Lung (tissue), 11 donors: ENCODE measurements at regions not wholly inside any gene's neighbourhood (a gene's known extent, or its start where the extent isn't known, plus 50 kb on each side); places are given as distances from the start of the nearest gene placed in this dataset.
A peak's percentile ranks its signal among the peaks of the same experiment; 100 is the strongest.

Source experiments
- ATAC-seq: fragments of 200-7000 bp; cut with Tn5 transposase; one replicate; pipeline ENCODE4 v1.9.1; 2020; ENCODE audit warnings: moderate number of reproducible peaks; ENCODE audit not compliant: insufficient read depth, low FRiP score
- DNase-seq, 3 donors: peaks; one replicate each; pipeline ENCODE4 v3.0.0-alpha.2; 2013 to 2017
- H3K27ac ChIP-seq, 2 donors: one replicate each; pipeline ENCODE4 v1.5.1; 2013; ENCODE audit warnings: mild to moderate bottlenecking in 2 of 2, moderate library complexity in 2 of 2, control low read depth in 1 of 2, inconsistent platforms in 1 of 2, low read depth in 1 of 2, low read length in 1 of 2
- H3K27me3 ChIP-seq, 3 donors: one replicate each; pipeline ENCODE4 v1.5.1; 2013; ENCODE audit warnings: low read length in 2 of 3; ENCODE audit not compliant: control insufficient read depth in 3 of 3, insufficient read depth in 3 of 3
- H3K36me3 ChIP-seq, 4 donors: one replicate each; pipeline ENCODE4 v1.5.1; 2013; ENCODE audit warnings: low read length in 4 of 4, mild to moderate bottlenecking in 1 of 4, moderate library complexity in 1 of 4; ENCODE audit not compliant: control insufficient read depth in 4 of 4, insufficient read depth in 4 of 4
- H3K4me1 ChIP-seq, 5 donors: one replicate each; pipeline ENCODE4 v1.5.1; 2013; ENCODE audit warnings: low read length in 5 of 5, mild to moderate bottlenecking in 2 of 5, moderate library complexity in 1 of 5; ENCODE audit not compliant: control insufficient read depth in 5 of 5, insufficient read depth in 5 of 5
- H3K4me3 ChIP-seq: one replicate; pipeline ENCODE4 v1.5.1; 2013; ENCODE audit warnings: mild to moderate bottlenecking, control low read depth, moderate library complexity
- H3K9ac ChIP-seq, 2 donors: one replicate each; pipeline ENCODE4 v1.5.1; 2013; ENCODE audit warnings: low read length in 2 of 2, control low read depth in 1 of 2; ENCODE audit not compliant: insufficient read depth in 1 of 2
- H3K9me3 ChIP-seq, 4 donors: one replicate each; pipeline ENCODE4 v1.5.1; 2013; ENCODE audit warnings: low read length in 3 of 4, mild to moderate bottlenecking in 1 of 4, moderate library complexity in 1 of 4; ENCODE audit not compliant: control insufficient read depth in 4 of 4, insufficient read depth in 3 of 4
- WGBS, 2 donors: extraction: QIAGEN DNeasy Blood & Tissue Kit; methylation state at CpG; one replicate each; pipeline ENCODE4 v1.1.7; 2013; 5-methylcytosine and 5-hydroxymethylcytosine counted together
- TF ChIP-seq, protein P1 (sequence below): IDR thresholded peaks from 2 replicates; pipeline ENCODE4 v1.5.1; 2012; ENCODE audit warnings: mild to moderate bottlenecking; ENCODE audit errors: control extremely low read depth, extremely low read depth
- donor health status: control.
- donor health status: control.
- donor health status: Bipolar disorder and iron deficiency.
- donor health status: healthy.
- donor health status: DM: yes; HTN: yes; CAD: no.

DNA sequence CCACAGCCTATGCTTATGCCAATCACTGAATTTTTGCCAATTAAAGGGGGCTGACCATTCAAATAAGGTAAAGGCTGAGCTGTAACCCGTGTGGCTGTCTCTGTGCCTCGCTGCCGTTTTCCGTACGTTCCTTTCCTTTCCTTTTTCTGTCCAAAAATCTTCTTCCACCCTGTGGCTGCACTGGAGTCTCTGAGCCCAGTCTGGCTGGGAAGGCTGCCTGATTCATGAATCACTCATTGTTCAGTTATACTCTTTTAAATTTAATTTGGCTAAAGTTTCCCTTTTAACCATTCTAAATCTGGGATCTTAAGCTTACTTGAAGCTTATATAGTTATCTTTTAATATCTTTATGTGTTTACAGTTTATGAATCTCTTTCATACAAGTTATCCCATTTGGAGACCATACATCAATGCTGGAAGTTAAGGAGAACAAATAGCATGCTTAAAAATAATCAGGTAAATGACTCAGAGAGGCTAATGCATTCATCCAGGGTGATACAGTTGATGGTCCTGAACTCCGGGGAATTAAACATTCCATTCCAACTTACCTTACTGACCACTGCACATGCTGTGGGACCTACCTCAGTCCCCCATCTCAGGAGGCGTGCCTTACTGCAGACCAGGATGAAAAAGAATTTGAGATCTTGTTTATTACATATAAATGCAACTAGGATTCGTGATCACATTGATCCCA, 385.3 kb upstream of the ADARB2 start:
- Histone ChIP-seq H3K4me1 (peaks cover 0 to 7% (median 2%) of the 10 kb centered on the region in 5 donors), H3K36me3 (no peaks in the 10 kb centered on the region), H3K4me3 (no peak overlapping the region), H3K27me3 (peaks cover 0 to 2% (median 0%) of the 10 kb centered on the region in 3 donors), H3K27ac (no peak overlapping the region), H3K9me3 (peaks cover 0 to 8% (median under 1%) of the 10 kb centered on the region in 4 donors), H3K9ac (no peak overlapping the region)
- TF ChIP-seq, protein P1, sequence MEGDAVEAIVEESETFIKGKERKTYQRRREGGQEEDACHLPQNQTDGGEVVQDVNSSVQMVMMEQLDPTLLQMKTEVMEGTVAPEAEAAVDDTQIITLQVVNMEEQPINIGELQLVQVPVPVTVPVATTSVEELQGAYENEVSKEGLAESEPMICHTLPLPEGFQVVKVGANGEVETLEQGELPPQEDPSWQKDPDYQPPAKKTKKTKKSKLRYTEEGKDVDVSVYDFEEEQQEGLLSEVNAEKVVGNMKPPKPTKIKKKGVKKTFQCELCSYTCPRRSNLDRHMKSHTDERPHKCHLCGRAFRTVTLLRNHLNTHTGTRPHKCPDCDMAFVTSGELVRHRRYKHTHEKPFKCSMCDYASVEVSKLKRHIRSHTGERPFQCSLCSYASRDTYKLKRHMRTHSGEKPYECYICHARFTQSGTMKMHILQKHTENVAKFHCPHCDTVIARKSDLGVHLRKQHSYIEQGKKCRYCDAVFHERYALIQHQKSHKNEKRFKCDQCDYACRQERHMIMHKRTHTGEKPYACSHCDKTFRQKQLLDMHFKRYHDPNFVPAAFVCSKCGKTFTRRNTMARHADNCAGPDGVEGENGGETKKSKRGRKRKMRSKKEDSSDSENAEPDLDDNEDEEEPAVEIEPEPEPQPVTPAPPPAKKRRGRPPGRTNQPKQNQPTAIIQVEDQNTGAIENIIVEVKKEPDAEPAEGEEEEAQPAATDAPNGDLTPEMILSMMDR, result no peak
- DNase-seq, result no peak
- WGBS, 2 donors, result 76 to 87% methylated on average over 8 of the region's 8 CpGs
- ATAC-seq, result no peak

DNA sequence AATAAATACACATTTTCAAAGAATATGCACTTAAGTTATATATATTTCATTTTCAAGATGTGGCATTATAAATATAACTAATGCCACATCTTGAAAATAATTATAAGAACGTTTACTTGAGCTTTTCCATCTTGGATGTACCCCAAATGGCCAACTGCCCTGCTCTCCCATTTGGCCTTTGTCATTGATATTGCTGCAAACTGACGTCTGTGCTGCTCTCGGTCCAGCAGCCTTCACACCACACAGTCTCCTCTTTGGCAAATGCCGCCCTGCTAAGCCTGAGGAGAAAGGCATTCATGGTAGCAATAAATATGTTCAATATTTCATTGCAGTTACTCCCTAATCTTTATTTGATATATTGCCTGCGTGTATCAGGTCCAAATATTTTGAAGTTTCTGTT, 384.6 kb upstream of the ADARB2 start:
- Histone ChIP-seq H3K4me3 (no peak overlapping the region), H3K9ac (no peak overlapping the region), H3K27me3 (peaks cover 0 to 2% (median 0%) of the 10 kb centered on the region in 3 donors), H3K9me3 (peaks cover 0 to 9% (median 2%) of the 10 kb centered on the region in 4 donors), H3K36me3 (no peaks in the 10 kb centered on the region), H3K4me1 (peaks cover 0 to 7% (median 2%) of the 10 kb centered on the region in 5 donors), H3K27ac (no peak overlapping the region)
- WGBS, 2 donors, result 42 to 58% methylated on average over 5 of the region's 5 CpGs
- ATAC-seq (no peak), DNase-seq (peak; percentile 32 to 80 (median 57))
- TF ChIP-seq, protein P1, result no peak

DNA sequence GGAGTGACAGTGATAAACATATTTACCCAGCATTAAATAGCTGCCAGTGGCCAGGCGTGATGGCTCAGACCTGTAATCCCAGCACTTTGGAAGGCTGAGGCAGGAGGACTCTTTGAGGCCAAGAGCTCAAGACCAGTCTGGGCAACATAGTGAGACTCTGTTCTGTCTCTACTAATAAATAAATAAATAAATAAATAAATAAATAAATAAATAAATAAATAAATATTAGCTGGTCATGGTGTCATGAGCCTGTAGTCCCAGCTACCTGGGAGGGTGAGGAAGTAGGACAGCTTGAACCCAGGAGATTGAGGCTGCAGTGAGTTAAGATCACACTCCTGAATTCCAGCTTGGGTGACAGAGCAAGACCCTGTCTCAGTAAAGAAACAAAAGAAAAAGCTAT, 384.0 kb upstream of the ADARB2 start:
- no peak overlapping the region for H3K9ac ChIP-seq
- peaks cover 0 to 10% (median 2%) of the 10 kb centered on the region in 4 donors for H3K9me3 ChIP-seq
- no peak overlapping the region for H3K4me3 ChIP-seq
- H3K27me3 ChIP-seq, result peaks cover 0 to 5% (median 0%) of the 10 kb centered on the region in 3 donors
- DNase-seq (no peak), ATAC-seq (no peak)
- H3K27ac ChIP-seq, result no peak overlapping the region
- H3K4me1 ChIP-seq, result peaks cover 0 to 7% (median 2%) of the 10 kb centered on the region in 5 donors
- TF ChIP-seq, protein P1, result no peak
- no peaks in the 10 kb centered on the region for H3K36me3 ChIP-seq
- 88 to 100% methylated on average over 1 of the region's 1 CpG for WGBS, 2 donors
